SIG-M5 (cell line): ENCODE measurements at regions not wholly inside any gene's neighbourhood (a gene's known extent, or its start where the extent isn't known, plus 50 kb on each side); places are given as distances from the start of the nearest gene placed in this dataset.
"Not testable (repeated sequence)": the region's sequence is repeated elsewhere in the genome, so short reads cannot be mapped to it uniquely, and the experiment has no call there.

ENCODE experiments used
- DNase-seq: peaks from one replicate; lab custom pipeline; 2025; lab: John Stamatoyannopoulos, UW

DNA sequence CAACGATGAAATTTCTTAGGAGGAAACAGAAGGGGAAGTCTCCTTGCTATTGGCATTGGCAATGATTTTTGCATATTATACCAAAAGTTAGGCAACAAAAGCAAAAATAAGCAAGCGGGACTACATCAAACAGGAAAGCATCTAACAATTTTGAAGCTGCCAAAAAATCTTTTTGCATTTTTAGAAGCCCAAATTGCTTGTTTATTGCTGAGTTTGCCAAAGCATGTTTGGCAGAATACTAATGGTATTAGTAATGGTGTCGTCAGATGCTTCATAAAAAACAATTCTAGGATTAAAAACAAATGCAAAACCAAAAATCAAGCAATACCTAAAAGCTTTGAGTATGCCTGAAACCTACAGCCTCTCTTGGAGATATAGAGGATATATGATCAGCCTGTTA is 80.0 kb downstream of the GALR1 start:
- no peak for DNase-seq

DNA sequence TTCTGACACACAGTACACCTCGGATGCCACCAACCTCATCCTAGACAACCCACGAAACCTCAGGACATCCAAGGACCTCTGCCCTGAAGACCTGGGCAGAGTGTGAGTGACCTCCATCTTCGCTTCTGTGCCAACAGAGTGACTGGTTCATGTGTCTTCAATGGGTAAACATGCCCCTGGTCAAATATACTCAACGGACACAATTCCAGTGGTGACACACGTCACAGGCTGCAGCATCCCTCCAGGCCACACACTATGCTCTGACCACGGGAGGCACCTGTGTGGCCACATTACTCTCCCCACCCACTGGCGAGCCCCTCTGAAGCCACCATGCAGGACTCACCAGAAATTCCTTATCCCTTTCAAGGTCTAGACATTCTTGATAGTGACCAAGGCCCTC is 85.2 kb downstream of the GALR1 start:
- no peak for DNase-seq

DNA sequence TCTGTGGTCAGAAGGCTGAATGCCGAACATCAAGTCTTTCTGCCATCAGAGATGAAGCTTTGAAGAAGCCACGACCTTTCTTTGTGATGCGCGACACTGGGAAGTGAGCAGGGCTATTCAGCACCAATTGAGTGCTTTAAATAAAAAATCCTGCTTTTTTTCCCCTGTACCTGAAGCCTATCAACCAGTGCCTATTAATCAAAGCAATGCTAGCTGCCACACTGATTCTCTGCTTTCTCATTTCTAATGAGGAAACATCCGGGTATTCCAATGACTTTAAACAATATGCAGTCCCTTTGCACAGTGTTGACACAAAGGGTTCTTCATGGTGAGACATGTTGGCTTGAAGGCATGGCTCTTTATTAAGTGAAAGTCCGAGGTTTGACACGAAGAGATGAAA is 88.0 kb downstream of the GALR1 start:
- DNase-seq, result no peak

DNA sequence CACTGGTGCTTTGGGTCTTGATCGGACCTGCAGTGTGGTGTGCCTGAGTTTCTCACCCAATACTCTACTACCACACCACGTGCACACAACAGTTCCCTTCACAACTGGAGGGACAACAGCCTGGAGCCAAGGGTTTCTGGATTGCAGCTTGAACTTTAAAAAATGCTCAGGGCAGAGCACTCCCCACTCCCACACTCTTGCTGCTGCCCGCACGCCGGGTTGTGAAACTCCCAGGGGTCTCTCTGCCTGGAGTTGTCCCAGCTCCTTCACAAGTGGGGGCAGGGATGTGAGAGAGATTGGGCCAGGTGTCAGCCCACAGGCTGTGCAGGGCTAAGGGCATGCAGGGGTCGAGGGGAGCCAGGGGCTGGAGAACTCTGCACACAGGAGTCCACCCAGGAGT is 89.4 kb downstream of the GALR1 start:
- DNase-seq, result no peak

DNA sequence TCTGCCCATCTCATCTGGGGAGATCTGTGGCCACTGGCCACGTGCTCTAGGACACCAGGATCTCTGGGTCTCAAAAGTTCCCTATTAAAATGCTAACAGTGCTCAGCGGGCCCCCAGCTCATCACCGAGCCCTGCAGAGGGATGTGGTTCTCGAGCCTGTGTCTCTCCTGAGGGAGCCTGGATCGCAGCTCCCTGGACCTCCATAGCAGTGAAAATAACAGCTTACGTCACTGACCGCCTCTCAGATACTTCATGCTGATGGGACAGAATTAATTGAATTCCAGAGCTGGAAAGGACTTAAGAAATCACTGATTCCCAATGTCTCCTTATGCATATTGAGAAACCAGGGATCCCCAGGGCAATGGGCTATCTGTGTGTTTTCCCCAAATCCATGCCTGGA is 90.0 kb downstream of the GALR1 start:
- no peak for DNase-seq

DNA sequence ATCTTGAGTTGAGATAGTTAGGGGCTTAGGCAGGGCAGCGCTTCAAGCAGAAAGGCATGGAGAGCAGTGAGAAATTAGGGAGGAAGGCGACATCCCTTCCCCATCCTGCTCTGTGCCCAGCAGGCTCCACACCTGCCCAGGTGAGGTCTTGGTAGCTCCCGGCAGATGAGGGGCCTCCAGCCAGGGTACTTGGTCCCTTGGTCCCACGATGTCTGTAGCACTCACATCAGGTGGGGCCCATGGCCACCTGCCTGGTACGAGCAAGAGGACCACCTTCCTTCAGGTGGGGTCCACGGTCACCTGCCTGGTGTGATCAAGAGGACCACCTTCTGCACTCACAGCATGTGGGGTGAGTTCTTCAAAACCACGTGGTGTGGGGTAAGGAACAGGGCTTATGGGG is 91.2 kb downstream of the GALR1 start:
- no peak for DNase-seq

DNA sequence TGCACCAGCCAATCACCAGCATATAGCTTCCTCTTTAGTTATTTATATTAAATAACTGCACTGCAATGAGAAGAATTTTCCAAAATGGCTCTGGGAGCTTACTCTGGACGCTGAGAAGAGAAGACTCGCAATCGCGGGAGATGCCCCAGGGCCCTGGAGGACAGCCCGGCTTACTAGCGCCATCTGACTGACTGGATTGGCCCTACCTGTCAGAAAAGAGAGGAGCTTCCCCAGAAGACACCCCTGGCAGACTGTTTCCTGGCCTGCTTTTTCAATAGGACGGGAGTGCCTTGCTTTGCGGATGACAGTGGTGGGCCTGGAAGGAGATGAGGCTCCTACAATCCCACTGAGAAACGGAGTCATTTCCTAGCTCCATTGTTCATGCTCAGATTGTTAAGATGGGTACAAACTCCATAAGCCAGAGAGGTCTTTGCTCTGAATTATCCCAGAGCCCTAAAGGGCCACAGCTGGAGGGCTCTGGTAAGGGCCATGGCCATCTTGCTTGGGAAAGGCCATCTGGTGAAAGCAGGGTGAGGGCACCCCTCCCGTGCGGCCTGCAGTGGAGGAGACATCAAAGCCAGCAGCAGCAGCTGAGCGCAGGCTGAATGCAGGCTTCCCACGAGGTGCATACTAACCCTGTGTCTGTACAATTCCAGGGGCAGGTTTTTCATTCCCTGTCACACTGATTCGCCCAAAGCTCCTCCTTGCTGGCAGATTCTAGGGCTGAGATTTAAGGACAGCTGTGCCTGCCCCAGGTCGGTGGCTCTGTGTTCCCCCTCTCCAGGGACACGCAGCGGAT is 92.1 kb downstream of the GALR1 start:
- no peak for DNase-seq

DNA sequence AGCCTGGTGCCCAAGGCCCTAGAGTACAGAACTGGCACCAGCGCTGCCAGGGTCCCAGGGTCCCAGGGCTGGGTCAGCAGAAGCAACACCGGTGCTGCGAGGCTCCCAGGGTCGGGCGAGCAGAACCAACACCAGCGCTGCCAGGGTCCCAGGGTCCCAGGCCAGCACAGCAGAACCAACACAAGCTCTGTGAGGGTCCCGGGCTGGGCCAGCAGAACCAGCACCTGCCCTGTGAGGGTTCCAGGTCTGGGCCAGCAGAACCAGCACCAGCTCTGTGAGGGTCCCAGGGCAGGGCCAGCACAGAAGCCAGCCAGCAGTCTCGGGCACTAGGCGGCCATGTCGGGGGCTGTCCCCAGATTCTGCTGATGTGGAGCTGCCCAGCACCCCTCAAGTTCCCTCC is 93.1 kb downstream of the GALR1 start:
- DNase-seq, result no peak

DNA sequence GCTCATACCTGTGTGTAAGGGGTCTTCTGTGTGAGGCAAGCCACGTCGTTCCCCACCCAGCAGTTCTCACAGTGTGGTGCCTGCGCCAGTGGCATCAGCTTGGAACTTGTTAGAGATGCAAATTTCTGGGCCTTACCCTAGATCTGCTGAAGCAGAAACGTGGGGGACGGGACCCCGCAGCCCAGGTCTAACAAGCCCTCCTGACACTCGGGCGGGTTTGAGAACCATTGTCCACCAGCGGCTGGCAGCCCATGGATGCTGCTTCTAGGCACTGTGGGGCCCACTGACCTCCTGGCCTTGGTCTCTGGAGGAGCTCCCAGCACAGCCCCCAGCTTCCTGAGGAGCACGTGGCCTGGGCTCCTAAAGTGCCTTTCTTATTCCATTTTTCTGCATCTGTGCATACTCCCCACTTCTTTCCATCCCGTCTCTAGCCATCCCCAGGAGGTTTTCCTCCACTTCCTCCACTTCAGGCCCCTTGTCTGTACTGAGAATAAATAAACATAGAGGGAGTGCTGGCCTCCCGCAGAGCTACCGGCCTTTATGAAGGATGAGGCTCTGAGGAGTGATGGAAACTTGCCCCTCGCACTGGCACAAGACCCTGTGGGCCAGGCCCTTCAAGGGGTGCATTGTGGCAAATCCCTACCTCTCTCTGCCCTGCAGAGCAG is 94.3 kb downstream of the GALR1 start:
- no peak for DNase-seq

DNA sequence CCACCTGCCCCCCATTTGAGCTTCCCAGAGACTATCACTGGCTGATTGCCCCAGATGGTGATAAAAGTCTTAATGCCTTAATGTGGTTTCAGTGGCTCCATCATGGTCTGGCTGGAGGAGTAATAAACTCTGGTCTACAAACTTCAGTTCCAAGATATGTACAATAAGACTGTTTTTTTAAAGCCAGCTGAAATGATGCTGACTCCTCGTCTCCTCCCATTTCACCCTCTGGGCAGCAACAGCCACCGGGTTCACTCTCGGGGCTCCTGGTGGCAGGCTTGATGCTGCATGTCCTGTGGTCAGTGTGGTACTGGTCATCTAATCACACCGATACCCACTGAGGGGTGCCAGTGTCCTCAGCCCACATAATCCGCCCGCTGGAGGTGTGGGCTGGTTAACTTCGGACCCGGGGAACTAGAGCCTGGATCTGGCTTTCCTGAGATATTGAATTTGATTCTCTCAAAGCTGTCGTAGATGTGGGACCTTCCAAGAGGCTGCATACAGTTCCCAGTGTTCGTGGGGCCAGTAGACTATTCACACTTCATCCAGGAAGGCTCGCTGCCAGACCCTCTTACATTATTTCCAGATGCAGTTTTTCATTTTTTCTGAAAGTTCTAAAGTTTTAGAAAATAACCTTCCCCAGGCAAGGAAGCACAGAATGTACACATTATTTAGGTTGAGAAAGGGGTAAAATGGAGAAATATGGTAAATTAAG is 95.3 kb downstream of the GALR1 start:
- no peak for DNase-seq

DNA sequence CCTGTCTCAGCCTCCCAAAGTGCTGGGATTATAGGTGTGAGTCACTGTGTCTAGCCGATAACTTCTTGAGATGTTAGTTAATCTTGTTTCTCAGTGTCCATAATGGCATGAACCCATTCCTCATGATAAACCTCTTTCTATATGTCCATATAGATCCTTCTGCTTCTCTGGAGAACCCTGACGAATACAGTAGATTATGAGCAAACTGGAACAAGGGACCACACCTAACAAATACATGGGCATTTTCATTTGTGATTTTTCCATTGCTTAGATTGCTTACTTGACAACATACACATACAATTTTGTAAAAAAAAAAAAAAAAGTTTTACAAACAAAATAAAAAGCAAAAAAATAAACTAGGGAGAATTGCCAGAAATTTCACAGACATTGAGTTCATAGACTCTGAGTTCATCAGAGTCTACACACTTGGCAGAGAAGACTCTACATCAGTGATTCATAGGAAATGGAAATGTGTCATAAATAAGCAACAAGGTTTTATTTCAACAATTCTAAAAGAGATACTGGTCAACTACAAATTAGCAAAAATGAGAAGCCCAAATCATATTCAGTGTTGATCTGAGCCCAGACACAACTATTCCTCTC is 96.7 kb downstream of the GALR1 start:
- no peak for DNase-seq

DNA sequence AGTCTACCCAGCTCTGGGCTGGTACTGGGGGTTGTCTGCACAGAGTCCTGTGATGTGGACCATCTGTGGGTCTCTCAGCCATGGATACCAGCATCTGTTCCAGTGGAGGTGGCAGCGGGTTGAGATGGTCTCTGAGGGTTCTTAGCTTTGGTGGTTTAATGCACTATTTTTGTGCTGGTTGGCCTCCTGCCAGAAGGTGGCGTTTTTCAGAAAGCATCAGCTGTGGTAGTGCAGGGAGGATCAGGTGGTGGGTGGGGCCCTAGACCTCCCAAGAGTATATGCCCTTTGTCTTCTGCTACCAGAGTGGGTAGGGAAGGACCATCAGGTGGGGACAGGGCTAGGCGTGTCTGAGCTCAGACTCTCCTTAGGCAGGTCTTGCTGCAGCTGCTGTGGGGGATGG is 103.7 kb downstream of the GALR1 start:
- not testable (repeated sequence) for DNase-seq

DNA sequence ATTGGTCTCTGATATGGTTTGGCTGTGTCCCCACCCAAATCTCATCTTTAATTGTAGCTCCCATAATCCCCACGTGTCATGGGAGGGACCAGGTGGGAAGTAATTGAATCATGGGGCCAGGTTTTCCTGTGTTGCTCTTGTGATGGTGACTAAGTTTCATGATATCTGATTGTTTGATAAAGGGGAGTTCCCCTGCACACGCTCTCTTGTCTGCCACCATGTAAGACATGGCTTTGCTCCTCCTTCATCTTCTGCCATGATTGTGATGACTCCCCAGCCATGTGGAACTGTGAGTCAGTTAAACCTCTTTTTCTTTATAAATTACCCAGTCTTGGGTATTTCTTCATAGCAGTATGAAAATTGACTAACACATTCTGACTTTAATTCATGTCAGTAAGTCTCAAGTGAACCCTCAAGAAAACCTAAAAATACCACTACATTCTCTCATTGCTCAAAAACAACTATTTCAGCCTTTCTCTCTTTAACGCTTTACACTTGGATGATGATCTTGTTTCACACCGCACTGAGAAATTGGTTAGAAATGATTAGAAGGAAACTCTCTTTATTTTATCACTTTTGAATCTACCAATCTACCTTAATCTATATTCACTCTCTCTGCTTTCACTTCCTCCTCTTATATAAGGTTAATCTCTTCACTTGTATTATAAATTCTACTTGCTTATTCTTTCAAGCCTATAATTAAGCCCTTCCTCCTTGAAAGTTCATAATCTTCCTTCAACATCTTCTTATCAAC is 110.1 kb downstream of the GALR1 start:
- no peak for DNase-seq

DNA sequence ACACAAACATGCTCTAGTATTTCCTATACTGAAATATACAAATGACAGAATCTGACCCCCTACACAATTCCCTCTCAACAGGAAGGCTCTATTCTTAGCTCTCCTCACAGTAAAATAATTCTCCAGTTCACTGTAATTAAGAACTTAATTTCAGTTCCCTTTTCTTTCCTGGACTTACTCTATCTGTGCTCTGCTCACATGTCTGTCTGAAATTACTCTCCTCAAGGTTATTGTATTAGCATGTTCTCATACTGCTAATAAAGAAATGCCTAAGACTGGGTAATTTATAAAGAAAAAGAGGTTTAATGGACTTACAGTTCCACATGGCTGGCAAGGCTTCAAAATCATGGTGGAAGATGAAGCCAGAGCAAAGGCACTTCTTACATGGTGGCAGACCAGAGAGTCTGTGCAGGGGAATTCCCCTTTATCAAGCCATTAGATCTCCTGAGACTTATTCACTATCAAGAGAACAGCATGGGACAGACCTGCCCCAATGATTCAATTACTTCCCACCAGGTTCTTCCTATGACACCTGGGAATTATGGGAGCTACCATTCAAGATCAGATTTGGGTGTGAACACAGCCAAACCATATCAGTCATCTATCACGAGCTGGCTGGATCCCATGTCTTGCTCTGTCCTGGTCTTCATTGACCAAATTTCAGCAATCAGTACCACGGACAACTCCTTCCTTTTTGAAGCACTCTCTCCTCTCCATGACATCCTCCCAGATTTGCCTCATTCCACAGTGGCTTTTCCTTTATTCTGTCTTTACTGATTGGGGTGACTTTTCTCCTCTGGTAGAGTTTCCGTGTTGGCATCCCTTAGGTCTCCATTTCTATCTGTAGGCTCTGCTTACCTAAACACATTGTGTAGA is 110.9 kb downstream of the GALR1 start:
- no peak for DNase-seq

DNA sequence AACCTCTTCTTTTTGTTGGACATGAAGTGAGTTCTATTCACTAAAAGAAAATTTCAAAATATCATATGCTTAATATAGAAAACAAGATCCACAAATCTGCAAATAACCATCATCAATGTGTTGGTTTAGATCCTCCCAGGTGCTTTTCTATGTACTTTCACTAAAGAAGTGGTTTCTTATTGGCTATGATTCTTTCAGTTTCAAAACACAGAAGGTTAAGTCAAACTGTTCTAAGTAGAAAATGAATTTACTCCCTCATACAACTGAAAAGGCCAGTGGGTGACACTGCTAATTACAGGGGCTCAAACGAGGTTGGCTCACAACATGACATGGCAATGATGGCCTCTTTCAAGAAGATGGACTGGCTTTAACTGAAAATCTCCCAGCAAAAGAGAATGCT is 111.7 kb downstream of the GALR1 start:
- no peak for DNase-seq

DNA sequence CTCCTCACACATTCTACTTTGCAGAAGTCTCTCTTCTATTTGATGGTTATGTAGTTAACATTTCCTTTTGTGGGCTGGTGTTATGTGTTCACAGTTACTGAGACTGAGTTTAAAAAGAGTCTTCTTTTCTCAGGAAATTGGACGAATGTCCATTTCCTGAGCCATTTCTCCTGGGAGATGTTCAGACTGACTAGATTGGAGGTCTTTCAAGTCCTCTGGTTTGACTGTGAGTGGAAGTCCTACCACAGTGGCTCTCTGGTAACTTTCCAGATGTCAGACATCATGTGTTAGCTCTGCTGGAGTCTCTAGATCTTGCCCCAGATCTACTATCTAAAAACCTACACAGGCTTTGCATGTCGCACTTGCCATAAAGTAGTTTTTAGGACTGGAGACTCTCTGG is 116.0 kb downstream of the GALR1 start:
- DNase-seq, result no peak

DNA sequence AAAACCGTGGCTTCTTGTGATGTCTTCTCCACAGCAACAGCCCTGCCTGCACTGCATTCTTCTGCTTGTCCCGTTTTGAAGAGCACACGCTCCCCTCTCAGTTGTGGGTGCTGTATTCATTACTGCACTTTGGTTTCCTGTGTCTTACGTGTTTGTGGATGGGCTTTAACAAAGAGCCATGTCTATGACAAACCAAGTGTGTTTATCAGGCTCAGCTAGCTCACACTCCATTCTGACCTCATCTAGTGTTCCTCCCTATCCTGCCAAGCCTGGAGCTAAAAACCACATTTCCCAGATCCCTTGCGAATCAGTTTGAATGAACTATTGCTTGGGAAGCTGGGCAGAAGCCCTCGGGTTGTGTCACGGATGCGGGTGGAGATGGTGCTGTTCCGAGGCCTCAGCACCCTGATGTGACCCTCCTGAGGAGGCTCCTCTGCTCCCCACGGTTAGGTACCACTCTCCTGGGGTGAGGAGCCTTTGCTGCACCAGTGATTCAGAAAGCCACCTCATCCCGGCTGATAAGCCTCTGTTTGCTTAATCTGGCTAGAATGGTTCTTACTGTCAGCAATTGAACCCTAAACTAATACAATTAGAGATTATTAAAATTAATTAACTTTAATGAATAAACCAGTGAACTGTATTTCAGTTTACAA is 116.5 kb downstream of the GALR1 start:
- no peak for DNase-seq

DNA sequence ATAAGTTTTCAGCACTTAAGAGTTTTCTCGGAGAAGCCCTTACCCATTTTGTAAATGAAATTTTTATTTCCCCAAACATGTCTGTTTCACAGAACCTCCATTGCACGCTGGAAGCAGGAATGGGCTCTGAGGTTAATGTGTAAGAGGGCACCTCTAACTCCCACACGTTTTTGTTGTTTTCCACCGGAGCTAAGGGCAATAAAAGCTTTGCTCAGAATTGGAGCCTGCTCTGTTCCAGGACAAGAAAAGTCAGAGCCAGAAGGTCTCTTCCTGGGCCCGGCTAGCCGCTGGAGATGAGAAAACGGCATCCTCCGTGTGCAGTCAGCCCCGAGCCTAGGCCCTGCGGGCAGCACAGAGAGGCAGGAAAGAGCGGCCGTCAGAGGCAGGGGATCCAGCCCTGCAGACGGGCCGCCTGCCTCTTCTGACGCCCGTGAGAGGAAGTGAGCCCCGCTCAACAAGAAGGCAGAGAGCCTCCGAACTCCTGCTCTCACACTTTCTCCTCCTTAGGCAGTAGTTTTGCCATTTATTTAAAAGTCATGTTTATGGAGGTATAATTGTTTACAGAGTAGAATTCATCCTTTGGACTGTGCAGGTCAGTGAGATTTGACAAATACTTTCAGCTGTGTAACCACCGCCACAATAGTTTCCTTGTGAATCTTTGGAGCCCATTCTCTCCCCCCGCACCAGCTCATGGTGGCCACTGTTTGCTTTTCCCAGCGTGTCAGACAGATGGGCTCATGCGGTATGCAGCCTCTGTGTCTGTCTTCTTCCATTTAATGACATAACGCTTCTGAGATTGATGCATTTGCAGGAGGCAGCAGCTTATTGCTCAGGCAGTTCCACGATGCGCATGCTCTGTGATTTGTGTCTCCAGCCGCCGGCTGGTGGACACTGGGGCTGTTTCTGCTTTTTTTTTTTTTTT is 117.3 kb downstream of the GALR1 start:
- DNase-seq, result no peak

DNA sequence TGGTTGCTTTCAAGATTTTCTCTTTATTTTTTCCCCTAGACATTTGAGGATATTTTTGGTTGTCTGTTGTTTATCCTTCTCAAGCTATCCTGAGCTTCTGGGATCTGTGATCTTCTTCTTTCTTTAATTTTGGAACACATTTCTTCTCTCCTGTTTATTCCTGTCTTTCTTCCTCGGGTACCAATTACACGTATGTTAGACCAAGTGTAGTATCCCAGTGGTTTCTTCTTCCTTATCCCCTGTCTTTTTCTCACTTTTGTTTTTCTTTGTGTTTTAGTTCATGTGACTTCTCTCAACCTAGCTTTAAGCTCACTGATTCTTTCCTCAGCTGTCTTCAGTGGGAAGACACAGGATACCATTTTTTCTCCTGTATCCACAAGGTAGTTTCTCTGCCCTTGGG is 120.0 kb downstream of the GALR1 start:
- no peak for DNase-seq
